Caki2 (cell line): ENCODE measurements at regions not wholly inside any gene's neighbourhood (a gene's known extent, or its start where the extent isn't known, plus 50 kb on each side); places are given as distances from the start of the nearest gene placed in this dataset.
"Not testable (repeated sequence)": the region's sequence is repeated elsewhere in the genome, so short reads cannot be mapped to it uniquely, and the experiment has no call there.

ENCODE experiments used
- DNase-seq: peaks from one replicate; pipeline ENCODE4 v3.0.0-alpha.2; 2015; ENCODE audit warnings: low read depth
- in situ Hi-C: cut with HindIII; loops from 2 replicates; pipeline ENCODE4 v1.10.0; 2016; ENCODE audit warnings: low sequenced_read_pairs, low pct_unique_long_range_greater_than_20kb, mixed read lengths

GRCh38 chr3:198096015-198096414 is 136.0 kb downstream of the LMLN start:
- no peak for DNase-seq
- in situ Hi-C loops = no loop called here

- in situ Hi-C loops = no loop called here
- no peak for DNase-seq
These were observed 137.0 kb downstream of the LMLN start for GRCh38 chr3:198097048-198097447.

- DNase-seq, in situ Hi-C loops: not testable (repeated sequence)
These were observed 138.7 kb downstream of the LMLN start for GRCh38 chr3:198098661-198099081.

- in situ Hi-C loops, DNase-seq: not testable (repeated sequence)
These were observed 143.1 kb downstream of the LMLN start for GRCh38 chr3:198103070-198103469.

GRCh38 chr3:198106265-198106664 is 146.2 kb downstream of the LMLN start:
- in situ Hi-C loops = no loop called here

GRCh38 chr3:198107840-198108734 is 148.1 kb downstream of the LMLN start:
- DNase-seq = peak; percentile 54
- in situ Hi-C loops = no loop called here

More at GRCh38 chr3:198106265-198106664, 146.2 kb downstream of the LMLN start:
- no peak for DNase-seq

- no peak for DNase-seq
- in situ Hi-C loops = no loop called here
These were observed 149.9 kb downstream of the LMLN start for GRCh38 chr3:198109883-198110282.

GRCh38 chr3:198112031-198112430 is 152.0 kb downstream of the LMLN start:
- no peak for DNase-seq
- in situ Hi-C loops = no loop called here

- no peak for DNase-seq
- in situ Hi-C loops = no loop called here
These were observed 153.4 kb downstream of the LMLN start for GRCh38 chr3:198113206-198114053.

- in situ Hi-C loops, DNase-seq: not testable (repeated sequence)
These were observed 154.5 kb downstream of the LMLN start for GRCh38 chr3:198114516-198114915.

GRCh38 chr3:198122184-198122583 is 162.2 kb downstream of the LMLN start:
- in situ Hi-C loops, DNase-seq: not testable (repeated sequence)

- DNase-seq, in situ Hi-C loops: not testable (repeated sequence)
These were observed 177.2 kb downstream of the LMLN start for GRCh38 chr3:198137038-198137835.

GRCh38 chr3:198138205-198138604 is 178.2 kb downstream of the LMLN start:
- DNase-seq, in situ Hi-C loops: not testable (repeated sequence)

GRCh38 chr3:198139037-198139436 is 179.0 kb downstream of the LMLN start:
- in situ Hi-C loops, DNase-seq: not testable (repeated sequence)

- DNase-seq, in situ Hi-C loops: not testable (repeated sequence)
These were observed 179.6 kb downstream of the LMLN start for GRCh38 chr3:198139513-198140167.

- in situ Hi-C loops, DNase-seq: not testable (repeated sequence)
These were observed 183.5 kb downstream of the LMLN start for GRCh38 chr3:198143300-198144137.

- DNase-seq, in situ Hi-C loops: not testable (repeated sequence)
These were observed 185.3 kb downstream of the LMLN start for GRCh38 chr3:198145231-198145784.
